HuH-7.5 (cell line): ENCODE measurements at regions not wholly inside any gene's neighbourhood (a gene's known extent, or its start where the extent isn't known, plus 50 kb on each side); places are given as distances from the start of the nearest gene placed in this dataset.

Experiments used
- DNase-seq: peaks from one replicate; pipeline ENCODE4 v3.0.0; 2011; ENCODE audit warnings: low spot score

DNA sequence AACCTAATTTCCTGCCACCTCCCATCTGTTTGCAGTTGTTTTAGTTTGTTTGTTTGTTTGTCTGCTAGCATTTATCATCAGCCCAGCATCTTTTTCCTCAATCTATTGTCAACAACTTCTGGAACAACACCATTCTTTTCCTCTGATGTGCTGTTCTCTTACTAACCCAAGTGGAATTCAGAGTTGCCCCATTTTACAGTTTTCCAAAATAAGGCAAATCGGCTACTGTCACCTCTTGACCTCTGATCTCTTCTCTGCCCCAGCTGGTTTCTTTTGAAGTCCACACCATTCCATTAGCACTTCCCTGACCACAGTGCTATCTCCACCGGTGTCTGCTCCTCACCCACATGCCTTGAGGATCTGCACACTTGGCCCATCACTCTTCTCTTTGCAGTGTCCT is 102.4 kb downstream of the EFNB2 start:
- no peak for DNase-seq

DNA sequence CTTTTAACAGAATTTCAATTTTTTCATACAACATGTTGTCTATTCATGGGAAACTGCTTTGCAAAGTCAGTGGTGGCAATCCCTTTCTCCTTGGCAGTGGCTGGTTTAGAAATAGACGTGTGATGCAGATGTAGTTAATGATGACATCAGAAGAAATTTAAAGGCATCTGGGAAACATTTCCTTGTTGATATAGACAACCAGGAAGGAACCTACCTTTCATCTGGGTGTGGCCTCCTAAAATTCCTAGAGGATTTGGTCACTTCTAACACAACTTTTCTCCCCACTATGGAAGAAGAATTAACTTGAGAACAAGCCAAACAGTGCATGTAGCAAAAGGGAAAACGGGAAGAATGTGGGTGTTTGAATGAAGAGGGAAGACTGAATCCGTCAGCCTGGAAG is 102.8 kb downstream of the EFNB2 start:
- DNase-seq: no peak

DNA sequence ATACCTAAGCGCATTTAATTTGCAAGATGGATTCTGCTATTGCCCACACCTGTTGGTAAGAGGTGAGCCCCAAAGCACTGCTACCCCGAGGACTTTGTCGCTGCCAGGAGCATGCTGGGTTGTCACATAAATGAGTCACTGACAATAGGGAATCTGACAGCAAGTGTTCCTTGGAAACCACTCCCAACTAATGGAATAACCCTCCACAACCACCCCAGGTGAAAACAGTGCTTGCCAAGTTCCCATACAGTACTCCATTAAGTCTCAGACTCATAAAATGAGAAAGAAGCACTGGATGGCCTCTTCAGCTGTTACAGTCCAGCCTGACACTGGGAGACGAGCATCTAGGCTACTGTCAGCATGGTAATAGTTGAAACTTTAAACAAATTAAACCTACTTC is 108.6 kb downstream of the EFNB2 start:
- no peak for DNase-seq

DNA sequence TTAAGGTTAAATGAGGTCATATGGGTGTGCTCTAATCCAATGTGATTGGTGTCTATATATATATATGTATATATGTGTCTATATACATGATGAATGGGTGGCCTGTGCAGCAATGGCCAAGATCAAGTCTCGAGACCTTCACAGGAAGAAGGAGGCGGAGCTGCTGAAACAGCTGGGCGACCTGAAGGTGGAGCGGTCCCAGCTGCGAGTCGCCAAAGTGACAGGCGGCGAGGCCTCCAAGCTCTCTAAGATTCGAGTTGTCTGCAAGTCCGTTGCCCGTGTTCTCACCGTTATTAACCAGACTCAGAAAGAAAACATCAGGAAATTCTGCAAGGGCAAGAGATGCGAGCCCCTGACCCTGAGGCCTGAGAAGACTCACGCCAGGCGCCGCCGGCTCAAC is 109.8 kb downstream of the EFNB2 start:
- no peak for DNase-seq

DNA sequence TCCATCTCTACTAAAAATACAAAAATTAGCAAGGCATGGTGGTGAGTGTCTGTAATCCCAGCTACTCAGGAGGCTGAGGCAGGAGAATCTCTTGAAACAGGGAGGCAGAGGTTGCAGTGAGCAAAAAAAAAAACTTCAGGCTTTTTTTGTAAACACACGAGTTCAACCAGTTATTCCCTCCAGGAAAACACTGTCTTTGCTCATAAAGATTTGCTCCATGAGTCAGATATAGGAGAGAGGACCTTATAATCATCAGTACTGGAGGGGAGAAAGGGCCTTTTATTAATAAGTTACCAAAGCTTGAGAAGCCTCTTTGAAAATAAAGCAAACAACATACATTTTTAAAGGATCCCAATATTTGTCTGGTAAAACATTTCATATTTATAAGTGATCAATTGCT is 110.7 kb downstream of the EFNB2 start:
- no peak for DNase-seq

DNA sequence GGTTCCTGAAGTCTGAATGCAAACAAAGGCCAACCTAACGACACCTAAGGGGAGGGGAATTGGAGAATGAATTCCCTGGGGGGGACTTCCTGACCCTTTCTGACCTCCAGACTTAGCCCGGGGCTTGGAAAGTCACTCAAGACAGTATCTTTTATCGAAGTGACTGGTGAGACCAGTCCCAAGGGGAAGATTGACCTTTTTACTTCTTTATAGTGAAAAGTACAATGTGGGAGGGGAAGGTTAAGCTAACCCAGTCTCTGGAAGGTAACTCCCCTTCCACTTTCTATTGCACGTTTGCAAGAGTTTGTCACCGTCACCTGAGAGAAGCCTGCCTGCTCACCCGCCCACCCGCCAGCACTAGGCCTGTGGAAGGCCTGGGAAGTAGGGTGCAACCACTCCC is 111.9 kb downstream of the EFNB2 start:
- no peak for DNase-seq

DNA sequence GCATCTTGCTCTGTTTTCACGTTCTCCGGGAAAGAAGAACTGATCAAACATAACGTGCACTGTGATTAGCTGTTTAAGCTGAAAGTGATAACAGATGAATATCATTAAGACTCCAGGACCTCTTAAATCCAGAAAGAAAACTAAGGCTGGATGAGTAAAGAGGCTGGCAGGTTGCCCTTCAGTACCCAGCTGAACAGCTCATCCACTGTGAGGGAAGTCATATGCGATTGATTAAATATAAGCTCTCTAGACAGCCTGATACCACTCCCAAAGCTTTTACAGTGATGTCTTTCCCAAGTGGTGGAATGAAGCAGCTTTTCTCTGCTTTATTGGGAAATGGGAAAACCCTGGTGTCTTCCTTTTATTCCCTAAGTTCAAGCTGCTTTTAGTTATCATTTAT is 116.9 kb downstream of the EFNB2 start:
- no peak for DNase-seq

DNA sequence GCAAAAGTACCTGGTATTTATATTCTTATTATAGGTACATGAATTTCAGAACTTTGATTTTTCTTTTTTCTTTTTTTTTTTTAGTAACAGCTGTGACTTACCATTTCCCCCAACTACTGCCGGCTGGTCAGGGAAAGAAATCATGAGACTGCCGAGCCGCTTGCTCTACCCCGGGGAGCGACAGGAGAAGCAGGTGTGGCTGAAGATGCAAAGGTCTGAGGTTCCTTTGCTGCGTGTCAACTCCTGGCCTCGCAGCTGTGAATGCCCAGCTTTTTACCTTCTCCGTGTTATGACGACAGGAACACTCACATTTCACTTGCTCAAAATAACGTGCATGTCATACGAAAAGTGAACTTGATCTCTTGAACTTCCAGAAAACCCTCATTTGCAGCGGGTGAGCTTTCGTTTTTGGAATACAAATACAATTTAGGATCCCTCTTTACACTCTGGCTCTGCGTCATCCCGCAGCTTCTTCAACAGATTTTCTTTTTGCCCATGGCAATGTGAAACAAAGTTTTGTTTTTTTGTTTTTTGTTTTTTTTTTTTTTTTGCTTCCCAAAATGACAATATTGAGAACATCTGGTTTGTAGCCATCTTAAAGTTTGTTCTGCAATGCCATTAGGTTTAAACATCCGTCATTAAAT is 117.9 kb downstream of the EFNB2 start:
- DNase-seq: no peak

DNA sequence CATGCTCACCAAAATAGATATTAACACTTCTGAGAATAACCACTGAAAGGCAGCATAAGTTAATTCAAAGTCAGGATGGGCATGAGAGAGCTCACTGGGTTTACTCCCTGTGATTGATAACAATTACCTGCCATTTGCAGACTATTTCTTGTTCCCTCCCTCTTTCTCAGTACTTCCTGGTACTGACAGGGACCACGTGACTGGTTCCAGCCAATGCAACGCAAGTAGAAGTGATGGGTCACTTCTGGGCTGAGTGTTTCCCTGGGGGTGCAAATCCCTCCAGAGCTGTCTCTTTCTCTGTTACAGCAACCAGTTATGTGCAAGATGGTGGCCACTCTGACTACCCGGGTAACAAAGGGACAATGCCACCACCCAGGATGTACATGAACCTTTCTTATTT is 118.8 kb downstream of the EFNB2 start:
- no peak for DNase-seq

DNA sequence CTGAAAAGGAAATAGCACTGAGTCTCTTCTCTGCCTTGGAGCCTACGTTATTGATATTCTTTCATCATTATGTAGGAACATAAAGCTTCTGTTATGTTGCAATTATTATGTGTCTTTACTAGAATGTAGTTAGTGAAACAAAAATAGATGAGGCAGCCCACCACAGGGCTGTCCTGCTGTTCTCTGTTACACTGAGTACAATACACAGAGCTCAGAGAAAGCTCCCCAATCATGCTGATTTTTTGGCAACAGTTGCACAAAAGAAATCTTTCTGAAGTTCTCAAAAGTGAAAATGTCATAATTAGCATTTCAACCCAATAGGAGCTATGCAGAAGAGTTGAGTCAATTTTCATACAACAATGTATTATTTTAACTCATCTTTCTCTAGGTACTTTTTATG is 119.5 kb downstream of the EFNB2 start:
- DNase-seq: no peak

DNA sequence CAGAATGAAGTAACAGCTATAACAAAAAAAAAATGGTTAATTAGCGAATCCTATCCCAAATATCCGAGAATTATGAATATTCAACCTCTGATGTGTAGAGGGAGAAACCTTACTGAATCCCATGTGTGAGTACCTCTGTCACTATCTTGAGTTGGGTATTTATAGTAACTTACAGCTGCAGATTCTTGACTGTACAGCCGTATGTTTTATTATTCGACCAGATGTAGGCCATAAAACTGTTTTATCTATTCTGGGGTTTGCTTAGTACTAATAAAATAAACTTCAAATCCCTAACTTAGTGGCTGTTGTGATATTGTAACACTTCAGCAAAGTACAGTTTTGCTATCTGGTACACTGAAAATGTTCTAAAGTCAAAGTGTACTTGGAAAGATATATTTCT is 120.0 kb downstream of the EFNB2 start:
- no peak for DNase-seq

DNA sequence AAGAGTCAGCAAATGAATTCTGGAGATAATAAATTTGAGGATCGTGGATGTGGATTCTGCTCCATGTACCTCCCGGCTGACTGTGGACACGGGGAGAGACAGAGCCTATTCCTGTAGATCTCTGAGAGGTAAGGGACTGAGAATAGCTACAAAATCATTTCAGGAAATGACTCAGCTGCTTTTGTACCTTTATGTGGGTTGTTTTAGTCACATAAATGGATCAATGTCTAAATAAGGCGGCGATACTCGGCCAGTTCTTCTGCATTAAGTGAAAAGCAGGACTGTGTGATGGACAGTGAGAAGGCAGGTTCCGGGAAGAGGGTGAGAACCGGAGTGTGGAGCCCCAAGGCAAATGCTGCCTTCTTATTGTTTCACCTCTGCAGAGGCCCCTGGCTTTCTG is 128.1 kb downstream of the EFNB2 start:
- DNase-seq: no peak

DNA sequence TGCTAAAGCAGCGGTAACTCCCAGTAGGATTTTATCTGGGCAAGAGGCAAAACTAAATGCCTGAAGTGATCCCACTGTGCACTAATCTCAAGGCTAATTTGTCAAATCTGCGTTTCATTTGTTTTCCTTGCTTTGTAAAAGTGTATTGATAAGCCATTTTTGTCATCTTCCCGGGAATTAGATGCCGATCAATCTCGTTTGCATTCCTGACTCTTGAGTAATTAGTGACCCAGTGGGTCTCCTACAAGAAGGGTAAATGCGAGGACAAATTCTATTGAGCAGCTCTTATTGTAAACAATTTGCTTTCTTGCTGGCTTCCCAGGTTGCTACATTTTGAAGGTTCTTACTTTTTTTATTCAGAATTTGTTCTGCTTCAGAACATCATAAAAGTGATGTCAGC is 129.7 kb downstream of the EFNB2 start:
- DNase-seq: no peak

DNA sequence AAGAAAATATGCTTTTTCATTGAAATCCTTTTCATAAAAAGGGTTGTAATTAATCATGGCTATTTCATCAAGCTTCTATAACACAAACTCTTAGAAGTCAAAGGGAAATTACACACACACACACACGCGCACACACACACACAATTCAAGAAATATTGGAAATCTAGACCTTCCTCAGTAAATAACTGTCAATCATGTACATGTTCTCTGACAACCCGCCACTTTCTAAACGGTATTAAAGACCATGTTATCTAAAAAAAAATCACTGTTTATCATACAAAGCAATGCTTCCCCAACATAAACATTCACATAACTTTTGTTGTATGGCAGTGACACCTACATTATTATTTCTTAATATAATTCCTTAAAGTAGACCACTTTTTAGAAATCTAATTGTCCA is 132.2 kb downstream of the EFNB2 start:
- DNase-seq: no peak

DNA sequence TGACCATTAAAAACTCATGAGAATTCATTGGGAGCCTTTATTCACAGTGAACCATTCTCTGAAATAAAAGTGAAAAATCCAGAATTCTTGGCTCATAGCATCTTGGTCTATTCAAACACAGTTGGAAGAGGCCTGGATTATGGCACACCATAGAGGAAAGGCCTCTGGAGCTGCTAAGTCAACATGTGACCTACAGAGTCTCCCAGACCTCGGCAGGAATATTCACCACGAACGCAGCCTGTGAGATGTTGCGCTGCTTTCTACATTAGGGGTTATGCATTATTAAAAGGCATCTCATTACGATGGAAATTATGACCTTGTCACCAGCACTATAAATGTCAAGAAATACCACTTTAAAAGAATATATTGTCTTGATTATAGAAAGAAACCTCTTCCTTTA is 132.6 kb downstream of the EFNB2 start:
- no peak for DNase-seq

DNA sequence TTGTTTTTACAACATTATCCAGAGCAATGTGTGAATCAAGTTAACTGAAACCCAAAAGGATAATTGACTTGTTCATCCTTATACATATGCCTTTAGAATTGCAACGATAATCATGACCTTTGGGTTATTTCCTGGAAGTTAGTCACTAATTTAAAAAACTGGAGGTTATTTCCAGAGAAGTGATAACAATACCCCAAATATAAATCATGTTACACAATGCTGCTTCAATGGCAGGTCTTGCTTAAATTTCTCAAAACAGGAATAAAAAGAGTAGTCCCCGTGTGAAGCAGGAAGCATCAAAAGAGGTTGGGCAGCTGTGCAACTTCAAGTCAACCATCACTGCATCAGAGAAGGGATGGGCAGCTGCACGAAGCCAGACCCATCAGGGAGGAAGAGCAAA is 134.4 kb downstream of the EFNB2 start:
- DNase-seq: no peak

DNA sequence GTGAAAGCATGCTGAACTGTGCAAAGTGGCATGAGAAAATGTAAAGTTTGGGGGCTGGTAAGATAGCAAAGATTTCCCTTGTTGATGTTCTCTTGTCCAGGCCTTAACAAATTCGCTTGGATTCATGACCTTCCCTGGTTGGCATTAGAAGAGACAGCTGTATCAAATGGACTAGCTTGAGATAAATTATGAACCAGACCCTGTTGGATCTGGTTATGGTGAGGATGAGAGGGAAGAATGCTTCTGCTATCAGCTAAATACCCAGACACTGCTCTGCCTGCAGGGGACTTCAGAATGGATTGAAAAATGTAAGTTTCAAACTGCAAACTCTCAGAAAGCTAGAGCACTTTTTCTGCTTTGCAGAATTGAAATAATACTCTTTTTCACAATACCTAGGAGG is 135.2 kb downstream of the EFNB2 start:
- DNase-seq: no peak

DNA sequence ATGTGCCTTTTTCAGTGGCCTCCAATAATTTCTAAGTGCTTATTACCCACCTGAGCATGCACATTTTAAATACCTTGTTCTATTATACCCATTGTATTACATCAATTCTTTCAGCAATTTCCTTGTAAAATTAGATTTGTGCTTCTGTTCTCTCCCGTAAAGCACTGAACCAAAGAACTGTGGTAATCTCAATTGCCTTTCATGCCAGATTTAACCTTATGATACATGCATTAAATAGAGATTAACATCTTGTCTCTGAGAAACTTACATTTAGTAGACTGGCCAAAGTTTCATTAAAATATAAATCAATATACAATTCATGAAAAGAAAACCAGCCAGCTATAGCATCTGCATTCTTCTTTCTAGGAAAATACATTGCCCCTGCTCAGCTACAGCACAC is 137.2 kb downstream of the EFNB2 start:
- DNase-seq: no peak

DNA sequence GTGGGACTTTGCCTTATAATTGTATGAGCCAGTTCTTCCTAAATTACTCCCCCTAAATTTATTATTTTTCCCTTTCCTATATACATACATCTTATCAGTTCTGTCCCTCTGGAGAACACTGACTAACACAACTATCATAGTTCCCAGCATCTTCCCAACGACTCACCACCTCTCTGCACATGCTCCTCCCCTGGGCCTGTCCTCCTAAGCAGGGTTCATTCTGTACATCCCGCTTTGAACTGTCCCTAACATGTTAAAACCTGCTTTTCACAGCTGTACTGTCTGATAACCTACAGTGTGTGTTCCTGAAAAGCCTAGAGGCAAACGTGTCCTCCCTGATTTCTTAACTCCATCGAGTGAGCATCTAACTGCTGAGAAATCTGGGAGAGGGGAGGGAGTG is 141.7 kb downstream of the EFNB2 start:
- DNase-seq: no peak

DNA sequence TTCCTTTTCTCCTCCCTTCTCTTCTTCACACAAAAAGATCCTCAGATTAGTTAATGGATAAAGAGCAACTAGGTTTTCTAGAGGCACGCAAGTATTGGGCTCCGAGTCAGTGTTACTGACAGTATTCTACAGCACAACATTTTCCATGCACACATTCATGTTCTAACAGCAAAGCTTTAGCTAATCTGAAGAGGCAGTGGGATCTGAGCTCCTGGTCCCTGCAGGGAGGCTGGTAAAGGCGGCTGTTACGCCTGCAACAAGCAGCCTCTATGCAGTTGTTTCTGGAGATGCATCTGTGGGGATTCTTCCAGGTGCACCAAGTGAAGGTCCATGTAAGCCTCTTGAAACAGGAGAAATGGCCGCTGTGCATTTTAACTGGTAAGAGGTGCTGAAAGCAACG is 143.8 kb downstream of the EFNB2 start:
- no peak for DNase-seq

DNA sequence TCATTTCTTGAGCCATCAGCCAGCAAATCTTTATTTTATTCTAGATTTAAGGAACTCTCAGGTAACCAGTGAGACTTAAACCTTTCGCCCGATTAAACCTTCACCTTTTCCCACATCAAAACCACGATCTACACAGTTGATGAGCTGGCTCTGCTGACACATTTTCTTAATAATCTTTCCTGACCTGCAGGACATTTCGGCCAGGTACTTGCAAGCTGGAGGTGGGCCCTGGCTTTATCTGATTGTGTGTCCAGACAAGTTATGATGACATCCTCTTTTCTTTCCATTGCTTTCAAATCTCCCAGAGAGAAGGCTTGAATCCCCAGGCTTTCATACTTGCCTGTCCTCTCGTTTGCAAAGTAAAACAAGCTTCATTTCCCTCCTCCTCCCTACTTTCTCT is 144.2 kb downstream of the EFNB2 start:
- no peak for DNase-seq

DNA sequence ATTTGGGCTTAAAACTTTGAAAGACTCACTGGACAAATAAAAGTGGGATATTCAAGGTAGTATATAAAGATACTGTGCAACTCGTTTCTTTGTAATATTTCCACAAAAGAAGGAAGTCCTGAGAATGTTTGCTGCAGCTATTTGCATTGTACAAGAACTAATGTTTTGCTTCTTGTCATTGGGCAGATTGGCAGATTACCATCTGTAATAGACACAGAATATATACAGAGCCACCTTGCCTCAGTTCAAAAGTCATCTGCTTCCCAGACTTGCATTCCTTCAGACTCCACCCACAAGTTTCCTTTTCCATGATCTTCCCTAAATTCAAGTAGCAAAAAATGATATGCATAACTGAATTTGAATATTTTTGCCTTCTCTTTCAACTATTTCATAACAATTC is 145.1 kb downstream of the EFNB2 start:
- no peak for DNase-seq

DNA sequence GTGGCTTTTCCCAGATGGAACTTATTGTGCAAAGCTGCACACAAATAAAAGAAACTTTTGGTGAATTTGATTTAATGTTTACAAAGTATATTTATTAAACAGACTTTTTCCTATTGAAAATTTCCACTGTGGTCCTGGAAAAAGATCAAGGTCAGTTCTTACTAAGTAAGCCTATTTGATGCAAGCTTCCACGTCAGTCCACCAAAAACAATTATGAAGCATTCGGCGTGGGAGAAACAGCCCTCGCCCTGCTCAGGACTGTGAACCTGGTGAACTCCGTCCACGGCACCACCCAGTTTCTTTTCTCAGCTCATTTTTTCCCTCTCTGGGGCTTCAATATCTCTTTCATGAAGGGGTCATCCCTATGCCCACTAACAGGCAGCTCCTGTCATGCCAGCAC is 149.8 kb downstream of the EFNB2 start:
- no peak for DNase-seq

DNA sequence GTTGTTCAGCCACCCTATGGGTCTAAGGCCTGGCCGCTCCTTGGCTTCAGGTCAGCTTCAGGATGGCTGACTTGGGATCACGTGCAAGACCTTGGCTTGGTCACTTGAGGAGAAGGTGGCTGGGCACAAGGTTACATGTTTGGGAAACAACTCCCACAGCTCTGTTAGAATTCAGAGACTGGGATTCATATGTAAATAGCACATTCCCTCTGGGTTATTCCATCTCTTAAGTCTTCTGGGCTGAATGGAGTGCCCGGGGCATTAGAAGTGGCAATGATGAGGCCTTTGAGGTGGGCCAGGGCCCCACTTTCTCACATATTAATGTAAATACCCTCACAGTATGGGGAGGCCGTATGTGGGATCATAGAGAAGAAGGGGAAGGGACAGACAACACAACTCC is 150.9 kb downstream of the EFNB2 start:
- no peak for DNase-seq

DNA sequence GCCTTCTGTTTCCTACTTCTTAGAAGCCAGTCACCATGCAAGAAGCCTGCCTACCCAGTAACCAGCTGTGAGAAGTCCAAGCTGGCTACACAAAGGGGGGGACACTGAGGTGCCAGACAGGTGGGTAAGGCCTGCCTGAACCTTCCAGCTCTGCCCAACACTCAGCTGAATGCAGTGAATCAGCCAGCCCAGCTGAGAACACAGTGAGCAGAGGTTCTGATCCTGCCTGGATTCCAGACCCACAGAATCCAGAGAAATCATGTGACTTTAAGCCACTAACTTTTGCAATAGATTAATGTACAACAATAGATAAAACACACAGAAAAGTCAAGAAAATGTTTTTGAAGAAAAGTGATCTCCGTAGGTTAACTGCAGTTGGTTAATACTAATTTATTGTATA is 151.7 kb downstream of the EFNB2 start:
- no peak for DNase-seq
